ENCODE measurements at regions not wholly inside any gene's neighbourhood (a gene's known extent, or its start where the extent isn't known, plus 50 kb on each side); places are given as distances from the start of the nearest gene placed in this dataset.

- TF ChIP-seq CTCF (IDR thresholded peaks at IDR 0.05) = no peak
- TF ChIP-seq POLR2A (IDR thresholded peaks at IDR 0.05) = no peak
These were observed 254.2 kb upstream of the HABP2 start for GRCh38 chr10:113298616-113299015.
